Uterus (tissue), 3 donors: ENCODE measurements at regions not wholly inside any gene's neighbourhood (a gene's known extent, or its start where the extent isn't known, plus 50 kb on each side); places are given as distances from the start of the nearest gene placed in this dataset.

Source experiments
- DNase-seq, 2 donors: peaks; one replicate each; pipeline ENCODE4 v3.0.0-alpha.2; 2019 to 2020
- H3K27ac ChIP-seq, 2 donors: fragments of 200-600 bp; sonication (generic); 1 replicate in 1 of 2; 2 replicates in 1 of 2; pipeline ENCODE4 v1.5.1; 2016 to 2018
- H3K27me3 ChIP-seq, 2 donors: fragments of 200-600 bp; sonication (generic); one replicate each; pipeline ENCODE4 v1.5.1; 2018 to 2019; ENCODE audit warnings: control low read depth in 1 of 2
- H3K36me3 ChIP-seq, 2 donors: fragments of 200-600 bp; sonication (generic); one replicate each; pipeline ENCODE4 v1.5.1; 2019; ENCODE audit warnings: control low read depth in 1 of 2
- H3K4me1 ChIP-seq, 2 donors: fragments of 200-600 bp; sonication (generic); one replicate each; pipeline ENCODE4 v1.5.1; 2018 to 2019; ENCODE audit warnings: control low read depth in 1 of 2
- H3K4me3 ChIP-seq, 2 donors: fragments of 200-600 bp; sonication (generic); 1 replicate in 1 of 2; 2 replicates in 1 of 2; pipeline ENCODE4 v1.5.1; 2018 to 2019; ENCODE audit warnings: mild to moderate bottlenecking in 1 of 2
- H3K9me3 ChIP-seq, 2 donors: fragments of 200-600 bp; sonication (generic); one replicate each; pipeline ENCODE4 v1.5.1; 2019; ENCODE audit warnings: control low read depth in 1 of 2
- CTCF ChIP-seq, 4 experiments: fragments of 200-600 bp in 2 of 4; fragments of 450-650 bp in 2 of 4; sonication (generic) in 2 of 4; IDR thresholded peaks; one replicate each; pipeline ENCODE4 v1.5.1; 2016 to 2019; ENCODE audit warnings: antibody characterized with exemption in 4 of 4, mild to moderate bottlenecking in 2 of 4, moderate library complexity in 1 of 4
- POLR2A ChIP-seq, 2 donors: fragments of 450-650 bp; IDR thresholded peaks; one replicate each; pipeline ENCODE4 v1.6.1; 2016; ENCODE audit warnings: antibody characterized with exemption in 2 of 2, mild to moderate bottlenecking in 1 of 2, moderate library complexity in 1 of 2
- intact Hi-C: fragments of 100-400 bp; cut with DNase I; formaldehyde crosslinking; loops from one replicate; pipeline ENCODE4 v1.15.1; 2023; ENCODE audit warnings: low total_unique reads
- donor health status: DM: yes; HTN: yes; CAD: no.

GRCh38 chr11:113634940-113635575, 71.0 kb downstream of the TMPRSS5 start:
- no peaks in the 10 kb centered on the region for H3K9me3 ChIP-seq
- no peaks in the 10 kb centered on the region for H3K4me1 ChIP-seq
- no peak overlapping the region for H3K27ac ChIP-seq
- H3K4me3 ChIP-seq: no peak overlapping the region
- intact Hi-C loops: no loop called here
- no peak for DNase-seq
- H3K27me3 ChIP-seq: no peaks in the 10 kb centered on the region
- TF ChIP-seq POLR2A (IDR thresholded peaks at IDR 0.05) (no peak), CTCF (IDR thresholded peaks at IDR 0.05) (no peak)
- H3K36me3 ChIP-seq: no peaks in the 10 kb centered on the region

- intact Hi-C loops: no loop called here
- H3K4me3 ChIP-seq: no peak overlapping the region
- TF ChIP-seq POLR2A (IDR thresholded peaks at IDR 0.05) (no peak), CTCF (IDR thresholded peaks at IDR 0.05) (no peak)
- H3K27ac ChIP-seq: no peak overlapping the region
- H3K9me3 ChIP-seq: no peaks in the 10 kb centered on the region
- no peak for DNase-seq
- no peaks in the 10 kb centered on the region for H3K4me1 ChIP-seq
- H3K36me3 ChIP-seq: no peaks in the 10 kb centered on the region
- H3K27me3 ChIP-seq: no peaks in the 10 kb centered on the region
Observed at GRCh38 chr11:113632981-113633380, 73.1 kb downstream of the TMPRSS5 start.

- no peak overlapping the region for H3K27ac ChIP-seq
- H3K4me3 ChIP-seq: no peak overlapping the region
- DNase-seq: no peak
- H3K4me1 ChIP-seq: no peaks in the 10 kb centered on the region
- no peaks in the 10 kb centered on the region for H3K36me3 ChIP-seq
- intact Hi-C loops: no loop called here
- no peak for TF ChIP-seq POLR2A (IDR thresholded peaks at IDR 0.05)
- TF ChIP-seq CTCF (IDR thresholded peaks at IDR 0.05): no peak
- no peaks in the 10 kb centered on the region for H3K27me3 ChIP-seq
- H3K9me3 ChIP-seq: no peaks in the 10 kb centered on the region
Observed at GRCh38 chr11:113629562-113629961, 76.5 kb downstream of the TMPRSS5 start.

DNA sequence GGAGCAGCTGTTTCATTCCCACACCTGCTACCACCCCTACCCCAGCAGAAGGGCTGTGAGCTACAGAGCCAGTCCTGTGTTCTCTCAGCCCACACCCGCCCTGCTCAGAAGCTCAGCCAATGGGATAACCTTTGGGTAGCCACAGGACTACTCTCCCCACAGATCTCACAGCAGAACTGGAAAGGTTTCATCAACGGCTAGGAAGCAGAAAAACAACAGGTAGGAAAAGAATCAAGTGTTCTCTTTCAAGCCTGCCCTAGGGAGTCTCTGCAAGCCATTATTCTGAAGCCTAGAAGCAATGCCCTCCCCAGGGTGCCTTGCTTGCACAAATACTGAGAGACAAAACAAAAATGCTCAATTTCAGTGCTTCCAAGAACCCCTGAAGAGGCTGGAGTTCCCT, 77.2 kb downstream of the TMPRSS5 start:
- intact Hi-C loops: no loop called here
- no peaks in the 10 kb centered on the region for H3K27me3 ChIP-seq
- H3K36me3 ChIP-seq: no peaks in the 10 kb centered on the region
- H3K4me1 ChIP-seq: no peaks in the 10 kb centered on the region
- H3K27ac ChIP-seq: no peak overlapping the region
- no peak for TF ChIP-seq CTCF (IDR thresholded peaks at IDR 0.05)
- TF ChIP-seq POLR2A (IDR thresholded peaks at IDR 0.05): no peak
- DNase-seq: no peak
- no peak overlapping the region for H3K4me3 ChIP-seq
- H3K9me3 ChIP-seq: no peaks in the 10 kb centered on the region

DNA sequence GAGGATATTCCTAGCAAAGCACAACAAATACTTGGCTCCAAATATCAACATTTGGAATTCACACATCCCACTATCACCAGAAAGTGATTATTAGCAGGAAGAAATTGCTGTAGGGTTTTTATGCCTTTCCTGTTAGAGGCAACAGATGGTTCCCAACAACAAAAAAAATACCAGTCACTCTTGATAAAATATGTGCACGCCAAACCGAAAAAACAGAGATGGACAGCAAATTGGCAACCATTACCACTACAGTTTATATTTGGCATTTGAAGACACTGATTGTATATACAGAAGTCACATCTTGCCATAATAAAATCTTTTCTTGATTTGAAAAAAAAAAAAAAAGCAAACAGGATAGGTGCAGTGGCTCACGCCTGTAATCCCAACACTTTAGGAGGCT, 78.2 kb downstream of the TMPRSS5 start:
- TF ChIP-seq POLR2A (IDR thresholded peaks at IDR 0.05): no peak
- TF ChIP-seq CTCF (IDR thresholded peaks at IDR 0.05): no peak
- Histone ChIP-seq H3K36me3 (no peaks in the 10 kb centered on the region), H3K4me1 (no peaks in the 10 kb centered on the region), H3K9me3 (no peaks in the 10 kb centered on the region), H3K27ac (no peak overlapping the region), H3K27me3 (no peaks in the 10 kb centered on the region), H3K4me3 (no peak overlapping the region)
- DNase-seq: no peak
- intact Hi-C loops: no loop called here
